Mesendoderm (in vitro differentiated cells): ENCODE measurements at regions not wholly inside any gene's neighbourhood (a gene's known extent, or its start where the extent isn't known, plus 50 kb on each side); places are given as distances from the start of the nearest gene placed in this dataset.

Experiments used
- DNase-seq: peaks from one replicate; pipeline ENCODE4 v3.0.0; 2013
- H2AK5ac ChIP-seq: 2 replicates; pipeline ENCODE4 v1.6.1; 2013; ENCODE audit warnings: low read length, inconsistent platforms
- H2BK120ac ChIP-seq: 2 replicates; pipeline ENCODE4 v1.6.1; 2013; ENCODE audit warnings: low read depth, mild to moderate bottlenecking, low read length, moderate library complexity, mixed read lengths
- H2BK15ac ChIP-seq: replicated peaks from 2 replicates; pipeline ENCODE4 v1.6.1; 2013; ENCODE audit warnings: low read depth, mild to moderate bottlenecking, moderate library complexity
- H2BK5ac ChIP-seq: 2 replicates; pipeline ENCODE4 v1.6.1; 2013; ENCODE audit warnings: low read length, inconsistent platforms
- H3K18ac ChIP-seq: 2 replicates; pipeline ENCODE4 v1.6.1; 2013; ENCODE audit warnings: mild to moderate bottlenecking, low read length, mixed read lengths
- H3K23ac ChIP-seq: one replicate; pipeline ENCODE4 v1.6.1; 2013; ENCODE audit warnings: low read length
- H3K27ac ChIP-seq: 2 replicates; pipeline ENCODE4 v1.5.1; 2013; ENCODE audit warnings: low read depth, mild to moderate bottlenecking, inconsistent platforms, low read length, moderate library complexity
- H3K27me3 ChIP-seq: 2 replicates; pipeline ENCODE4 v1.6.1; 2013; ENCODE audit warnings: low read length, control low read depth, mild to moderate bottlenecking, inconsistent platforms; ENCODE audit not compliant: insufficient read depth, poor library complexity
- H3K36me3 ChIP-seq: 2 replicates; pipeline ENCODE4 v1.6.1; 2013; ENCODE audit warnings: low read length, inconsistent platforms; ENCODE audit not compliant: control insufficient read depth, insufficient read depth
- H3K4ac ChIP-seq: one replicate; pipeline ENCODE4 v1.6.1; 2013; ENCODE audit warnings: low read depth, mild to moderate bottlenecking, low read length, moderate library complexity
- H3K4me1 ChIP-seq: 2 replicates; pipeline ENCODE4 v1.6.1; 2013; ENCODE audit warnings: low read depth, low read length, inconsistent platforms; ENCODE audit not compliant: control insufficient read depth
- H3K4me2 ChIP-seq: 2 replicates; pipeline ENCODE4 v1.6.1; 2013; ENCODE audit warnings: low read length
- H3K4me3 ChIP-seq: 2 replicates; pipeline ENCODE4 v1.5.1; 2013; ENCODE audit warnings: mild to moderate bottlenecking, low read length
- H3K56ac ChIP-seq: one replicate; pipeline ENCODE4 v1.6.1; 2013; ENCODE audit warnings: low read length
- H3K79me1 ChIP-seq: 2 replicates; pipeline ENCODE4 v1.6.1; 2013; ENCODE audit warnings: low read length, inconsistent platforms
- H3K79me2 ChIP-seq: 2 replicates; pipeline ENCODE4 v1.6.1; 2013; ENCODE audit warnings: mild to moderate bottlenecking, low read length; ENCODE audit not compliant: control insufficient read depth, insufficient read depth
- H3K9ac ChIP-seq: 2 replicates; pipeline ENCODE4 v1.6.1; 2013; ENCODE audit warnings: low read length, inconsistent platforms
- H4K5ac ChIP-seq: one replicate; pipeline ENCODE4 v1.6.1; 2013; ENCODE audit warnings: low read length
- H4K8ac ChIP-seq: one replicate; pipeline ENCODE4 v1.6.1; 2013; ENCODE audit warnings: low read depth, mild to moderate bottlenecking, control low read depth, low read length, moderate library complexity
- WGBS: extraction: QIAGEN DNeasy Blood & Tissue Kit; methylation state at CpG from one replicate; pipeline ENCODE4 v1.1.7; 2013; ENCODE audit warnings: low lambda C conversion rate, missing lambda C conversion rate; ENCODE audit not compliant: insufficient coverage; ENCODE audit errors: extremely low coverage; 5-methylcytosine and 5-hydroxymethylcytosine counted together

DNA sequence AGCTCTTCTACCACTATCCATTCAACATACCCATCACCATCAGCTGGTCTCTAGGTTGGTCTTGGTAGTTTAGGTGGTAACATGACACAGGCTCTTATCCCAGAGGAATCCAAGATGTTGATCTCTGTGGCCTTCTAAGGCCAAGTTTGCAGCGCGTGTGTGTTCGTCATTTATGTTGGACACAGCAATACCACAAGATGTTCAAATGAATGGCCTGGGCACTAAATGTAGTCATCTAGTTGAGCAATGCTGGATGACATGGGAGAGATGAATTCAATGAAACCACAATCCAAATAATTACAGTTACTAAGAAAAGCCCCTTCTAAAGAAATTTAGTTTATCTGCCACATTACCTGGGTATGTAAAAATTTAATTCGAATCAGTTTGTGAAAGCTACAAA lies 292.4 kb downstream of the MRPS30 start:
- no peak overlapping the region for H3K27ac ChIP-seq
- no CpG with 5 or more reads among the region's 4 CpGs for WGBS

DNA sequence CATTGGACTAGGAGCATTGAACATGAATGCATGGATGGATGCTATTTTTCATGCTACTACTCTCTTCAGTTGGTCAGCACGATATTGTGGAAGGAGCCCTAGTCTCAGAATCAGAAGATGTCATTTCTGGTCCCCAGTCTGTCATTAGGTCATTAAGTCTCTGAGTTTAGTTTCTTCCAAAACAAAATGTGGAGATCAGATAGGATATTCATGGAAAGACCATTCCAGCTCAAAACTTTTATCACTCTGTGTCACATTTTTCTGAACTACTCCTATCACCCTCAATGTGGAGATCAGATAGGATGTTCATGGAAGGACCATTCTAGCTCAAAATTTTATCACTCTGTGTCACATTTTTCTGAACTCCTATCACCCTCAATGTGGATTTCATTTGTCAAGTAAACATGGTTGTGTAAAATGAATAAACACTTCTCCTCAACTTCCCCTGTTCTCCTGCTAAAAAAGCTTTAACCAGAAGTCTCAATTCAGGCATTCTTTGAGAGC lies 296.8 kb downstream of the MRPS30 start:
- Histone ChIP-seq H3K4me2 (no peak overlapping the region), H3K9ac (no peak overlapping the region), H3K27ac (no peak overlapping the region), H4K5ac (no peak overlapping the region), H2BK120ac (no peak overlapping the region), H2BK5ac (no peak overlapping the region), H3K4me1 (peaks cover 6% of the 10 kb centered on the region), H3K4ac (no peak overlapping the region), H3K27me3 (no peaks in the 10 kb centered on the region), H2BK15ac (no peak overlapping the region), H4K8ac (no peak overlapping the region), H3K23ac (no peak overlapping the region), H3K56ac (no peak overlapping the region), H3K36me3 (no peaks in the 10 kb centered on the region), H3K18ac (no peak overlapping the region), H3K79me1 (no peaks in the 10 kb centered on the region), H3K79me2 (no peaks in the 10 kb centered on the region), H3K4me3 (no peak overlapping the region), H2AK5ac (no peak overlapping the region)
- no peak for DNase-seq
- WGBS, result no CpG with 5 or more reads among the region's 1 CpG

More for the DNA sequence above, 292.4 kb downstream of the MRPS30 start:
- Histone ChIP-seq H3K27me3 (no peaks in the 10 kb centered on the region), H2BK15ac (no peak overlapping the region), H2AK5ac (no peak overlapping the region), H3K56ac (no peak overlapping the region), H3K79me1 (no peaks in the 10 kb centered on the region), H3K4me1 (no peaks in the 10 kb centered on the region), H3K18ac (no peak overlapping the region), H3K36me3 (no peaks in the 10 kb centered on the region), H3K4me3 (no peak overlapping the region), H2BK120ac (no peak overlapping the region), H3K9ac (no peak overlapping the region), H4K8ac (no peak overlapping the region), H3K4me2 (no peak overlapping the region), H2BK5ac (no peak overlapping the region), H3K4ac (no peak overlapping the region), H4K5ac (no peak overlapping the region), H3K23ac (no peak overlapping the region), H3K79me2 (no peaks in the 10 kb centered on the region)
- DNase-seq, result no peak

- Histone ChIP-seq H3K4me1 (peaks cover 6% of the 10 kb centered on the region), H3K27me3 (no peaks in the 10 kb centered on the region), H3K9ac (no peak overlapping the region), H3K4me3 (no peak overlapping the region), H3K56ac (no peak overlapping the region), H3K79me1 (no peaks in the 10 kb centered on the region), H3K36me3 (no peaks in the 10 kb centered on the region), H3K79me2 (no peaks in the 10 kb centered on the region), H3K4ac (no peak overlapping the region), H4K8ac (no peak overlapping the region), H3K23ac (no peak overlapping the region), H3K18ac (peak overlapping the region; percentile 23), H3K27ac (no peak overlapping the region), H2AK5ac (no peak overlapping the region), H2BK120ac (no peak overlapping the region), H4K5ac (no peak overlapping the region), H3K4me2 (no peak overlapping the region), H2BK15ac (no peak overlapping the region), H2BK5ac (no peak overlapping the region)
- peak; percentile 40 for DNase-seq
- whole genome bisulfite sequencing, result no CpG with 5 or more reads among the region's 1 CpG
These were observed 300.3 kb downstream of the MRPS30 start for GRCh38 chr5:45109062-45109461.

DNA sequence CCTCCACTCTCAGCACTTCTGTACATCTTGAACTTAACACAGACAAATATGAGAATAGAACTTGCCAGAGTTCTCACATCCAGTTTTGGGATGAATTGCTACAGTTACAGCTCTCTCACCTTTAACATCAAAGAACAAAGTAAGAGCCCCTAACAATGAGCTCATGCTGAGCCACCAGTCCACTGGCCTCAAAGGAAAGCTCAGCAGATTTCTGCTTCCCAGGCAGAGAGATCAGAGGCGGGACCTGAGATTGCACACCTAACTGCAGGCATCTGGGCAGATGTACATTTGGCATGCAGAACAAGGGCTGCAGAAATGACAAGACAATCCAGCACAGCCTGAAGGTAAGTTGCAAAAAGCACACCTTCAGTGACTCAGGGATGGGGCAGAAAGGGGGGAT lies 300.9 kb downstream of the MRPS30 start:
- no peak overlapping the region for H4K5ac ChIP-seq
- H3K9ac ChIP-seq, result no peak overlapping the region
- no peak overlapping the region for H2BK120ac ChIP-seq
- no CpG with 5 or more reads among the region's 1 CpG for WGBS
- no peak overlapping the region for H3K4ac ChIP-seq
- no peaks in the 10 kb centered on the region for H3K79me1 ChIP-seq
- peak overlapping the region; percentile 24 for H2AK5ac ChIP-seq
- H3K23ac ChIP-seq, result no peak overlapping the region
- no peaks in the 10 kb centered on the region for H3K27me3 ChIP-seq
- H3K79me2 ChIP-seq, result no peaks in the 10 kb centered on the region
- H3K4me2 ChIP-seq, result no peak overlapping the region
- H3K4me1 ChIP-seq, result peaks cover 6% of the 10 kb centered on the region
- no peak overlapping the region for H3K18ac ChIP-seq
- H3K56ac ChIP-seq, result peak overlapping the region; percentile 27
- no peak for DNase-seq
- H3K36me3 ChIP-seq, result no peaks in the 10 kb centered on the region
- H2BK5ac ChIP-seq, result no peak overlapping the region
- H2BK15ac ChIP-seq, result no peak overlapping the region
- H3K27ac ChIP-seq, result no peak overlapping the region
- H3K4me3 ChIP-seq, result no peak overlapping the region
- no peak overlapping the region for H4K8ac ChIP-seq

DNA sequence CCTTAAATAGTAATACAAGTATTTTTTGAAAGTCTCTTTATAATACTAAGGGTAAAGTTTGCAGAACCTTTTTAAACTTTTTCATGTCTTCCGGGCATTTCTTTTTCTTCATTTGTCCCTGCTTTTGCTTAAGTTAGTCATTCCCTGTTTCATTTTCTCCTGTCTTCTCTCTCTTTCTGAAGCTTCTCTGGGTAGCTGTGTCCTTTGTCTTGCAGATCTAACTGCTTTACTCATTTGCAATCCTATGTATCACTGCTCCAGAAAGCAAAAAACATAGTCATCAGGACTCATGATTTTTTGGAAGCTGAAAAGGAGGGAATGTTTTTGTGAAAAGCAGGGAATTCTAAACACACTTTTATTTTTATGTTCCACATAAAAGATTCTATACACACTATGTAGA lies 301.7 kb downstream of the MRPS30 start:
- H3K27me3 ChIP-seq, result no peaks in the 10 kb centered on the region
- no peak overlapping the region for H4K5ac ChIP-seq
- no peak overlapping the region for H2BK5ac ChIP-seq
- no peaks in the 10 kb centered on the region for H3K79me2 ChIP-seq
- no peak overlapping the region for H3K4me2 ChIP-seq
- no peak overlapping the region for H3K4me3 ChIP-seq
- H2BK120ac ChIP-seq, result no peak overlapping the region
- no peak overlapping the region for H2BK15ac ChIP-seq
- no peak overlapping the region for H3K23ac ChIP-seq
- peak; percentile 21 for DNase-seq
- no peak overlapping the region for H3K18ac ChIP-seq
- H3K9ac ChIP-seq, result no peak overlapping the region
- H3K79me1 ChIP-seq, result no peaks in the 10 kb centered on the region
- H2AK5ac ChIP-seq, result no peak overlapping the region
- no peak overlapping the region for H3K56ac ChIP-seq
- no peaks in the 10 kb centered on the region for H3K36me3 ChIP-seq
- H3K4me1 ChIP-seq, result peaks cover 6% of the 10 kb centered on the region
- no CpG with 5 or more reads among the region's 1 CpG for WGBS
- no peak overlapping the region for H4K8ac ChIP-seq
- H3K4ac ChIP-seq, result no peak overlapping the region
- H3K27ac ChIP-seq, result no peak overlapping the region

GRCh38 chr5:45113726-45114125 lies 305.0 kb downstream of the MRPS30 start:
- no peak overlapping the region for H3K56ac ChIP-seq
- no peaks in the 10 kb centered on the region for H3K79me2 ChIP-seq
- WGBS, result no CpG with 5 or more reads among the region's 2 CpGs

More at GRCh38 chr5:45113726-45114125, 305.0 kb downstream of the MRPS30 start:
- H2BK15ac ChIP-seq, result no peak overlapping the region
- no peak overlapping the region for H3K18ac ChIP-seq
- no peak for DNase-seq
- H3K27me3 ChIP-seq, result no peaks in the 10 kb centered on the region
- H4K8ac ChIP-seq, result no peak overlapping the region
- H3K4me3 ChIP-seq, result no peak overlapping the region
- peaks cover 6% of the 10 kb centered on the region for H3K4me1 ChIP-seq
- no peak overlapping the region for H3K9ac ChIP-seq
- H2AK5ac ChIP-seq, result no peak overlapping the region
- no peak overlapping the region for H4K5ac ChIP-seq
- no peak overlapping the region for H2BK5ac ChIP-seq
- no peaks in the 10 kb centered on the region for H3K79me1 ChIP-seq
- H3K4me2 ChIP-seq, result no peak overlapping the region
- H3K27ac ChIP-seq, result no peak overlapping the region
- peak overlapping the region; percentile 38 for H2BK120ac ChIP-seq
- no peak overlapping the region for H3K4ac ChIP-seq
- H3K23ac ChIP-seq, result no peak overlapping the region
- no peaks in the 10 kb centered on the region for H3K36me3 ChIP-seq
